B cell (primary cell): ENCODE measurements at regions not wholly inside any gene's neighbourhood (a gene's known extent, or its start where the extent isn't known, plus 50 kb on each side); places are given as distances from the start of the nearest gene placed in this dataset.

ENCODE experiments used
- ATAC-seq: fragments of 200-7000 bp; cut with Tn5 transposase; one replicate; pipeline ENCODE4 v1.10.0; 2021; ENCODE audit warnings: low read depth, mild to moderate bottlenecking, moderate number of reproducible peaks, moderate library complexity
- CTCF ChIA-PET: fragments of 350-600 bp; sonication (Branson Sonifier 250); formaldehyde crosslinking; loops from one replicate; lab custom pipeline; 2021; ENCODE audit warnings: antibody characterized with exemption, inconsistent platforms; lab: Charles Lee
- POLR2A ChIA-PET: fragments of 350-600 bp; sonication (Branson Sonifier 250); formaldehyde crosslinking; loops from one replicate; lab custom pipeline; 2021; ENCODE audit warnings: antibody characterized with exemption; lab: Charles Lee
- DNase-seq: peaks from one replicate; pipeline ENCODE4 v3.0.0; 2013
- H2AFZ ChIP-seq: 2 replicates; pipeline ENCODE4 v1.6.1; 2012; ENCODE audit warnings: mild to moderate bottlenecking, low read depth, low read length; ENCODE audit not compliant: insufficient read depth, poor library complexity, severe bottlenecking
- H3K27ac ChIP-seq, 2 donors: 1 replicate in 1 of 2; 2 replicates in 1 of 2; pipeline ENCODE4 v1.5.1; 2012 to 2013; ENCODE audit warnings: low read length in 2 of 2, mild to moderate bottlenecking in 2 of 2, moderate library complexity in 1 of 2
- H3K27me3 ChIP-seq, 4 experiments: fragments of 200-600 bp in 1 of 4; sonication (generic) in 1 of 4; replicated peaks in 1 of 4; 1 replicate in 2 of 4; 2 replicates in 2 of 4; pipeline versions ENCODE4 v1.6.1 to v1.7.0; 2013 to 2016; ENCODE audit warnings: low read length in 3 of 4, mild to moderate bottlenecking in 2 of 4, mixed read lengths in 1 of 4, moderate library complexity in 1 of 4; ENCODE audit not compliant: insufficient read depth in 4 of 4, control insufficient read depth in 3 of 4; ENCODE audit errors: control extremely low read depth in 1 of 4
- H3K36me3 ChIP-seq, 2 experiments: replicated peaks in 1 of 2; 1 replicate in 1 of 2; 2 replicates in 1 of 2; pipeline versions ENCODE4 v1.6.1 to v1.7.1; 2013; ENCODE audit warnings: low read length in 1 of 2; ENCODE audit not compliant: insufficient read depth in 2 of 2, control insufficient read depth in 1 of 2; ENCODE audit errors: control extremely low read depth in 1 of 2, extremely low read depth in 1 of 2
- H3K4me1 ChIP-seq, 2 donors: fragments of 200-600 bp in 1 of 2; sonication (generic) in 1 of 2; 1 replicate in 1 of 2; 2 replicates in 1 of 2; pipeline versions ENCODE4 v1.5.1 to v1.6.1; 2013 to 2017; ENCODE audit warnings: low read length in 2 of 2; ENCODE audit not compliant: control insufficient read depth in 2 of 2, insufficient read depth in 2 of 2
- H3K4me2 ChIP-seq: replicated peaks from 2 replicates; pipeline ENCODE3; 2012; ENCODE audit warnings: mild to moderate bottlenecking, low read depth, low read length; ENCODE audit not compliant: poor library complexity, severe bottlenecking
- H3K4me3 ChIP-seq, 5 experiments: fragments of 200-600 bp in 1 of 5; sonication (generic) in 1 of 5; 1 replicate in 3 of 5; 2 replicates in 2 of 5; pipeline versions ENCODE4 v1.5.1 to v1.7.0; 2011 to 2016; ENCODE audit warnings: low read length in 4 of 5, mild to moderate bottlenecking in 4 of 5, low read depth in 2 of 5, control low read depth in 1 of 5, moderate library complexity in 1 of 5; ENCODE audit not compliant: insufficient read depth in 1 of 5; ENCODE audit errors: control extremely low read depth in 1 of 5, extremely low read depth in 1 of 5
- H3K79me2 ChIP-seq: fragments of 200-600 bp; sonication (generic); one replicate; pipeline ENCODE4 v1.6.0; 2016; ENCODE audit warnings: low read length; ENCODE audit not compliant: control insufficient read depth, insufficient read depth
- H3K9ac ChIP-seq: fragments of 200-600 bp; sonication (generic); 2 replicates; pipeline ENCODE4 v1.6.1; 2017; ENCODE audit warnings: mild to moderate bottlenecking, low read length, moderate library complexity
- H3K9me3 ChIP-seq, 3 donors: one replicate each; pipeline versions ENCODE4 v1.6.1 to v1.7.1; 2013; ENCODE audit warnings: low read length in 2 of 3; ENCODE audit not compliant: control insufficient read depth in 2 of 3, insufficient read depth in 1 of 3; ENCODE audit errors: control extremely low read depth in 1 of 3
- H4K20me1 ChIP-seq: 2 replicates; pipeline ENCODE4 v1.6.0; 2012; ENCODE audit warnings: mild to moderate bottlenecking, low read length; ENCODE audit not compliant: insufficient read depth, control insufficient read depth, poor library complexity, severe bottlenecking
- H3K27ac Mint-ChIP-seq: one replicate; pipeline ENCODE4 v1.8.0; 2021; ENCODE audit warnings: mixed read lengths
- H3K27me3 Mint-ChIP-seq: one replicate; pipeline ENCODE4 v1.8.0; 2021; ENCODE audit warnings: mixed read lengths
- H3K4me1 Mint-ChIP-seq: one replicate; pipeline ENCODE4 v1.8.0; 2021; ENCODE audit warnings: mixed read lengths
- H3K4me3 Mint-ChIP-seq: one replicate; pipeline ENCODE4 v1.8.0; 2021; ENCODE audit warnings: mixed read lengths
- H3K9me3 Mint-ChIP-seq: one replicate; pipeline ENCODE4 v1.8.0; 2022; ENCODE audit warnings: mixed read lengths; ENCODE audit not compliant: insufficient read depth
- CTCF ChIP-seq: fragments of 200-600 bp; IDR thresholded peaks from one replicate; pipeline ENCODE4 v1.8.0; 2022; ENCODE audit warnings: antibody characterized with exemption, mild to moderate bottlenecking
- EZH2 ChIP-seq: IDR thresholded peaks from 2 replicates; pipeline ENCODE4 v1.6.1; 2012; ENCODE audit warnings: borderline replicate concordance, low read depth, mild to moderate bottlenecking, moderate library complexity, low read length; ENCODE audit not compliant: insufficient read depth, poor library complexity, severe bottlenecking
- WGBS: methylation state at CpG from one replicate; pipeline ENCODE4 v1.1.5; 2013; ENCODE audit warnings: missing lambda C conversion rate; ENCODE audit not compliant: insufficient coverage; 5-methylcytosine and 5-hydroxymethylcytosine counted together
- intact Hi-C: fragments of 100-400 bp; cut with micrococcal nuclease; formaldehyde crosslinking; loops from one replicate; pipeline ENCODE4 v1.10.0; 2022

GRCh38 chr17:69812240-69812837 lies 262.7 kb upstream of the KCNJ16 start:
- no peaks in the 10 kb centered on the region for H3K36me3 ChIP-seq
- no peaks in the 10 kb centered on the region for H3K9me3 ChIP-seq
- TF ChIP-seq CTCF, result no peak
- TF ChIP-seq EZH2, result no peak
- intact Hi-C loops, result no loop called here
- Mint-ChIP-seq H3K9me3 (no peaks in the 10 kb centered on the region), H3K27ac (no peak overlapping the region), H3K27me3 (no peaks in the 10 kb centered on the region), H3K4me3 (no peak overlapping the region), H3K4me1 (no peaks in the 10 kb centered on the region)
- ChIA-PET POLR2A (no interaction called here), CTCF (no interaction called here)
- 100% methylated on average over 1 of the region's 4 CpGs for WGBS
- no peaks in the 10 kb centered on the region for H3K79me2 ChIP-seq
- H3K27me3 ChIP-seq, result no peaks in the 10 kb centered on the region
- H3K9ac ChIP-seq, result no peak overlapping the region
- no peak overlapping the region for H3K4me2 ChIP-seq
- H2AFZ ChIP-seq, result no peak overlapping the region
- ATAC-seq (no peak), DNase-seq (no peak)
- H4K20me1 ChIP-seq, result no peaks in the 10 kb centered on the region
- no peak overlapping the region for H3K27ac ChIP-seq
- no peak overlapping the region for H3K4me3 ChIP-seq
- H3K4me1 ChIP-seq, result no peaks in the 10 kb centered on the region

- H3K36me3 ChIP-seq, result no peaks in the 10 kb centered on the region
- intact Hi-C loops, result no loop called here
- H3K9ac ChIP-seq, result no peak overlapping the region
- no peaks in the 10 kb centered on the region for H3K79me2 ChIP-seq
- H3K27me3 ChIP-seq, result no peaks in the 10 kb centered on the region
- ChIA-PET CTCF (no interaction called here), POLR2A (no interaction called here)
- no peak overlapping the region for H3K4me2 ChIP-seq
- no peaks in the 10 kb centered on the region for H3K4me1 ChIP-seq
- Mint-ChIP-seq H3K4me1 (no peaks in the 10 kb centered on the region), H3K27me3 (no peaks in the 10 kb centered on the region), H3K4me3 (no peak overlapping the region), H3K27ac (no peak overlapping the region), H3K9me3 (no peaks in the 10 kb centered on the region)
- H3K9me3 ChIP-seq, result no peaks in the 10 kb centered on the region
- H3K27ac ChIP-seq, result no peak overlapping the region
- no peak overlapping the region for H2AFZ ChIP-seq
- no peaks in the 10 kb centered on the region for H4K20me1 ChIP-seq
- ATAC-seq, result no peak
- TF ChIP-seq CTCF (no peak), EZH2 (no peak)
- DNase-seq, result no peak
- no peak overlapping the region for H3K4me3 ChIP-seq
- no CpG with 5 or more reads among the region's 2 CpGs for WGBS
Measured at GRCh38 chr17:69814031-69814430, 261.0 kb upstream of the KCNJ16 start.
